ENCODE measurements at regions not wholly inside any gene's neighbourhood (a gene's known extent, or its start where the extent isn't known, plus 50 kb on each side); places are given as distances from the start of the nearest gene placed in this dataset.

DNA sequence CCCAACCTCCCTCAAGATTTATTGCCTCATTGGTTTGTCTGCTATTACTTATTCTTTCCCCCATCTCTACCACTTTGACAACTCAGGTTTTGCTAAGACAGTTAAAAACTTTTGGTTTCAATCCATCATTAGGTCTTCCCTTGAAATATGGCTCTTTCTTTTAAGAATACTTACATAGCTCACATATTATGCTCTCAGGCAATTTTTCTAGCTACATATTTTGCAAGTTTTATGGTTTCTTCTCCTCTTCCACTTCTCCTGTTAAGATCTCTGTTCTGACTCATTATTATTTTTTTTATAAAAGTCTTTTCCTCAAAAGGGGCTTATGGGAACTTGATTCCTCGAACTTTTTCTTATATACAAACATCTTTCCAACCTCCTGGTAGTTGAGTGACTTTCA is 192.4 kb upstream of the MPPED2 start:
- no peaks in the 10 kb centered on the region for H3K4me1 ChIP-seq (ENCODE audit: low read length)
- DNase-seq: no peak
- H3K9me2 ChIP-seq (replicated peaks; ENCODE audit: insufficient read depth, low read length): no peaks in the 10 kb centered on the region
- H3K27me3 ChIP-seq (ENCODE audit: low read length): no peaks in the 10 kb centered on the region
- no peak overlapping the region for H3K4me2 ChIP-seq (ENCODE audit: low read depth, low read length, poor library complexity, severe bottlenecking)
- H3K27ac ChIP-seq (ENCODE audit: low read length): no peak overlapping the region
- no peaks in the 10 kb centered on the region for H3K79me2 ChIP-seq (ENCODE audit: low read length)
- H3K36me3 ChIP-seq (ENCODE audit: insufficient read depth, low read length): no peaks in the 10 kb centered on the region
- H3K9me3 ChIP-seq (ENCODE audit: low read length): no peaks in the 10 kb centered on the region
- H3K4me3 ChIP-seq (ENCODE audit: low read length): no peak overlapping the region
- no peak overlapping the region for H3K9ac ChIP-seq (ENCODE audit: low read length)
- no peak overlapping the region for H2AFZ ChIP-seq (ENCODE audit: low read length)
- H4K20me1 ChIP-seq (ENCODE audit: insufficient read depth, low read depth, low read length): no peaks in the 10 kb centered on the region

DNA sequence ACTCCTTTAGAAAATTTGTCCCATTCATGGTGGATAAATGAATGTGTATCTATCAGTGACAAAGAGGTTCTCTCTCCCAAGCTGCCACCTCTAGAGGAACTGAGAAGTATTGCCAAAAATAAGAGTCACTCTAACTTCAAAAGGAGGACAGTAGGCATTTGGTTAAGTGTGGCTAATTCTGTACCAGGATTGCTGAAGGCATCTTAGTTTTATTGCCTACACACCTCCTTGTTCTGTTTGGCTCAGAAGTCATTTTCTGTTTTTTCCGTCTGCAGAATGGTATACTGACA is 189.0 kb upstream of the MPPED2 start:
- H3K27me3 ChIP-seq (ENCODE audit: low read length): no peaks in the 10 kb centered on the region
- H3K4me1 ChIP-seq (ENCODE audit: low read length): no peaks in the 10 kb centered on the region
- no peaks in the 10 kb centered on the region for H3K9me3 ChIP-seq (ENCODE audit: low read length)
- no peak overlapping the region for H3K4me2 ChIP-seq (ENCODE audit: low read depth, low read length, poor library complexity, severe bottlenecking)
- no peaks in the 10 kb centered on the region for H3K36me3 ChIP-seq (ENCODE audit: insufficient read depth, low read length)
- H2AFZ ChIP-seq (ENCODE audit: low read length): no peak overlapping the region
- no peak overlapping the region for H3K9ac ChIP-seq (ENCODE audit: low read length)
- H3K79me2 ChIP-seq (ENCODE audit: low read length): no peaks in the 10 kb centered on the region
- no peaks in the 10 kb centered on the region for H3K9me2 ChIP-seq (replicated peaks; ENCODE audit: insufficient read depth, low read length)
- H3K27ac ChIP-seq (ENCODE audit: low read length): no peak overlapping the region
- no peak overlapping the region for H3K4me3 ChIP-seq (ENCODE audit: low read length)
- no peak for DNase-seq
- no peaks in the 10 kb centered on the region for H4K20me1 ChIP-seq (ENCODE audit: insufficient read depth, low read depth, low read length)

- DNase-seq: no peak
- H2AFZ ChIP-seq (ENCODE audit: low read length): no peak overlapping the region
- no peaks in the 10 kb centered on the region for H3K9me3 ChIP-seq (ENCODE audit: low read length)
- H3K9me2 ChIP-seq (replicated peaks; ENCODE audit: insufficient read depth, low read length): no peaks in the 10 kb centered on the region
- no peaks in the 10 kb centered on the region for H3K4me1 ChIP-seq (ENCODE audit: low read length)
- no peak overlapping the region for H3K9ac ChIP-seq (ENCODE audit: low read length)
- no peak overlapping the region for H3K4me3 ChIP-seq (ENCODE audit: low read length)
- no peaks in the 10 kb centered on the region for H4K20me1 ChIP-seq (ENCODE audit: insufficient read depth, low read depth, low read length)
- no peak overlapping the region for H3K27ac ChIP-seq (ENCODE audit: low read length)
- no peaks in the 10 kb centered on the region for H3K36me3 ChIP-seq (ENCODE audit: insufficient read depth, low read length)
- no peak overlapping the region for H3K4me2 ChIP-seq (ENCODE audit: low read depth, low read length, poor library complexity, severe bottlenecking)
- no peaks in the 10 kb centered on the region for H3K79me2 ChIP-seq (ENCODE audit: low read length)
- no peaks in the 10 kb centered on the region for H3K27me3 ChIP-seq (ENCODE audit: low read length)
Measured at GRCh38 chr11:30774496-30775232, 188.5 kb upstream of the MPPED2 start.

GRCh38 chr11:30772908-30773307 is 186.8 kb upstream of the MPPED2 start:
- Histone ChIP-seq H3K4me2 (ENCODE audit: low read depth, low read length, poor library complexity, severe bottlenecking) (no peak overlapping the region), H3K9me3 (ENCODE audit: low read length) (no peaks in the 10 kb centered on the region), H3K27me3 (ENCODE audit: low read length) (no peaks in the 10 kb centered on the region), H3K27ac (ENCODE audit: low read length) (no peak overlapping the region), H3K79me2 (ENCODE audit: low read length) (no peaks in the 10 kb centered on the region), H3K9ac (ENCODE audit: low read length) (no peak overlapping the region), H3K4me1 (ENCODE audit: low read length) (no peaks in the 10 kb centered on the region), H3K36me3 (ENCODE audit: insufficient read depth, low read length) (no peaks in the 10 kb centered on the region), H4K20me1 (ENCODE audit: insufficient read depth, low read depth, low read length) (no peaks in the 10 kb centered on the region), H3K9me2 (replicated peaks; ENCODE audit: insufficient read depth, low read length) (no peaks in the 10 kb centered on the region), H3K4me3 (ENCODE audit: low read length) (no peak overlapping the region), H2AFZ (ENCODE audit: low read length) (no peak overlapping the region)
- DNase-seq: no peak

DNA sequence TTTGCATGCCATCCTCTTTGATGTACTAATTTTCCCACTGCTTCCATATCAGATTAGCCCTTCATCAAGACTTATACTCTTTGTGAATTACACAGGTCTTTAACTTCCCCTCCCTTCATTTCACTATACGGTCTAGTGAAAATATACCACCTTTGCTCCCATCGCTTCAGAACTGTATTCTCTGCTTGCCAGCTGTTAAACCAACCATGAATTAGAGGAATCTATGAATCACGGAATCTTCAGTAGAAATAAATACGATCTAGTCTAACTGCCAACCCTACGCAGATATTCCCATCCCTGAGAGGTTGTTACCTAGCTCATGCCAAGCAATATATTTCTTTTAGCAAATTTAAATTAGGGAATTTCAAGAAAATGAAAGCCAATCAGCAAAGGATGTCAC is 177.8 kb upstream of the MPPED2 start:
- Histone ChIP-seq H3K4me1 (ENCODE audit: low read length) (no peaks in the 10 kb centered on the region), H3K9me3 (ENCODE audit: low read length) (no peaks in the 10 kb centered on the region), H3K9ac (ENCODE audit: low read length) (no peak overlapping the region), H3K27me3 (ENCODE audit: low read length) (no peaks in the 10 kb centered on the region), H3K36me3 (ENCODE audit: insufficient read depth, low read length) (no peaks in the 10 kb centered on the region), H3K9me2 (replicated peaks; ENCODE audit: insufficient read depth, low read length) (no peaks in the 10 kb centered on the region), H3K79me2 (ENCODE audit: low read length) (no peaks in the 10 kb centered on the region), H4K20me1 (ENCODE audit: insufficient read depth, low read depth, low read length) (no peaks in the 10 kb centered on the region), H3K4me3 (ENCODE audit: low read length) (no peak overlapping the region), H3K4me2 (ENCODE audit: low read depth, low read length, poor library complexity, severe bottlenecking) (no peak overlapping the region), H2AFZ (ENCODE audit: low read length) (no peak overlapping the region), H3K27ac (ENCODE audit: low read length) (no peak overlapping the region)
- no peak for DNase-seq

- Histone ChIP-seq H3K36me3 (ENCODE audit: insufficient read depth, low read length) (no peaks in the 10 kb centered on the region), H3K4me1 (ENCODE audit: low read length) (no peaks in the 10 kb centered on the region), H3K79me2 (ENCODE audit: low read length) (no peaks in the 10 kb centered on the region), H3K9me3 (ENCODE audit: low read length) (no peaks in the 10 kb centered on the region), H4K20me1 (ENCODE audit: insufficient read depth, low read depth, low read length) (no peaks in the 10 kb centered on the region), H3K27ac (ENCODE audit: low read length) (no peak overlapping the region), H3K9me2 (replicated peaks; ENCODE audit: insufficient read depth, low read length) (no peaks in the 10 kb centered on the region), H3K27me3 (ENCODE audit: low read length) (no peaks in the 10 kb centered on the region), H3K4me3 (ENCODE audit: low read length) (no peak overlapping the region), H2AFZ (ENCODE audit: low read length) (no peak overlapping the region), H3K4me2 (ENCODE audit: low read depth, low read length, poor library complexity, severe bottlenecking) (no peak overlapping the region), H3K9ac (ENCODE audit: low read length) (no peak overlapping the region)
- DNase-seq: no peak
Measured at GRCh38 chr11:30762188-30762587, 176.0 kb upstream of the MPPED2 start.

- no peak overlapping the region for H3K9ac ChIP-seq (ENCODE audit: low read length)
- no peak overlapping the region for H3K4me3 ChIP-seq (ENCODE audit: low read length)
- DNase-seq: no peak
- H3K79me2 ChIP-seq (ENCODE audit: low read length): no peaks in the 10 kb centered on the region
- no peak overlapping the region for H2AFZ ChIP-seq (ENCODE audit: low read length)
- no peaks in the 10 kb centered on the region for H3K4me1 ChIP-seq (ENCODE audit: low read length)
- no peak overlapping the region for H3K27ac ChIP-seq (ENCODE audit: low read length)
- H3K27me3 ChIP-seq (ENCODE audit: low read length): no peaks in the 10 kb centered on the region
- H4K20me1 ChIP-seq (ENCODE audit: insufficient read depth, low read depth, low read length): no peaks in the 10 kb centered on the region
- no peaks in the 10 kb centered on the region for H3K36me3 ChIP-seq (ENCODE audit: insufficient read depth, low read length)
- H3K9me2 ChIP-seq (replicated peaks; ENCODE audit: insufficient read depth, low read length): no peaks in the 10 kb centered on the region
- no peaks in the 10 kb centered on the region for H3K9me3 ChIP-seq (ENCODE audit: low read length)
- no peak overlapping the region for H3K4me2 ChIP-seq (ENCODE audit: low read depth, low read length, poor library complexity, severe bottlenecking)
Measured at GRCh38 chr11:30760345-30760744, 174.2 kb upstream of the MPPED2 start.

DNA sequence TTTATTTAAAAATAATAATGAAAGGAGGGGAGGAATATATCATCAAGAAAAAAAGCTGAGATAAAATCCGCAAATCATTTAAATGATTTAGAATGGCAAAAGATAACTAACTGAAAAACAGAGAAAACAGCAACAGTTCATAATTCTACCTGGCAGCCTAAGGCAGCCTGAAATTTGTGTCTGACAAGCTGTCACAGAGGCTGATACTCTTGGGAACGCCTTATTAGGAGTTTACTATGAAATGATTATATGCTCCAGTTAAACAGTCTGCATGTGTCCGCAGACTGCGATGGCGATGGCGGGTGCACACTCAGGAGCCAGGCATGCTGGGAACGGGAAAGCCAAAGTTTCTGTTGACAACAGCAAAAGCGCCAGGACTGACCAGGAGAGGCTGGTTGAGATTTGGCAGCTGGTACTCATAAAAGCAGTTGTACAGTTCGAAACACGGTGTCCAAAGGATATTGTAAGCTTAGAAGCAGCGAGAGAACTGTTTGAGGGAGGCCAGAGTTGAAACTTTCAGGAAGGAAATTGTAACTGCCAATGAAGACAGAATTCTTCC is 172.9 kb upstream of the MPPED2 start:
- Histone ChIP-seq H3K27ac (ENCODE audit: low read length) (no peak overlapping the region), H3K79me2 (ENCODE audit: low read length) (no peaks in the 10 kb centered on the region), H2AFZ (ENCODE audit: low read length) (no peak overlapping the region), H3K4me3 (ENCODE audit: low read length) (no peak overlapping the region), H3K4me2 (ENCODE audit: low read depth, low read length, poor library complexity, severe bottlenecking) (no peak overlapping the region), H3K9me3 (ENCODE audit: low read length) (no peaks in the 10 kb centered on the region), H3K36me3 (ENCODE audit: insufficient read depth, low read length) (no peaks in the 10 kb centered on the region), H3K4me1 (ENCODE audit: low read length) (no peaks in the 10 kb centered on the region), H3K27me3 (ENCODE audit: low read length) (no peaks in the 10 kb centered on the region), H4K20me1 (ENCODE audit: insufficient read depth, low read depth, low read length) (no peaks in the 10 kb centered on the region), H3K9me2 (replicated peaks; ENCODE audit: insufficient read depth, low read length) (no peaks in the 10 kb centered on the region), H3K9ac (ENCODE audit: low read length) (no peak overlapping the region)
- DNase-seq: no peak

Measured in Karpas-422 (cell line).